Astrocyte (in vitro differentiated cells and primary cell): ENCODE measurements at regions not wholly inside any gene's neighbourhood (a gene's known extent, or its start where the extent isn't known, plus 50 kb on each side); places are given as distances from the start of the nearest gene placed in this dataset.

Experiments used
- DNase-seq: peaks from one replicate; pipeline ENCODE4 v3.0.0-alpha.2; 2010; ENCODE audit warnings: low read depth
- FAIRE-seq: peaks from 2 replicates; lab custom pipeline; 2011; peaks lifted over from hg19 to GRCh38; lab: Jason Lieb, UNC
- H2AFZ ChIP-seq: 2 replicates; pipeline ENCODE4 v1.6.0; 2012; ENCODE audit warnings: low read depth, low read length, inconsistent platforms
- H3K27ac ChIP-seq: 2 replicates; pipeline ENCODE4 v1.5.1; 2011; ENCODE audit warnings: low read depth, low read length, inconsistent platforms
- H3K27me3 ChIP-seq: 2 replicates; pipeline ENCODE4 v1.6.0; 2011; ENCODE audit warnings: low read length, inconsistent platforms; ENCODE audit not compliant: insufficient read depth
- H3K36me3 ChIP-seq: 2 replicates; pipeline ENCODE4 v1.5.1; 2011; ENCODE audit warnings: low read length, inconsistent platforms; ENCODE audit not compliant: insufficient read depth
- H3K4me1 ChIP-seq: 2 replicates; pipeline ENCODE4 v1.5.1; 2011; ENCODE audit warnings: low read length, inconsistent platforms; ENCODE audit not compliant: insufficient read depth
- H3K4me2 ChIP-seq: 2 replicates; pipeline ENCODE4 v1.6.0; 2012; ENCODE audit warnings: low read length, inconsistent platforms
- H3K4me3 ChIP-seq: 2 replicates; pipeline ENCODE4 v1.5.1; 2011; ENCODE audit warnings: low read depth, mild to moderate bottlenecking, low read length, inconsistent platforms; ENCODE audit not compliant: insufficient read depth
- H3K79me2 ChIP-seq: 2 replicates; pipeline ENCODE4 v1.6.0; 2012; ENCODE audit warnings: mild to moderate bottlenecking, low read length, inconsistent platforms; ENCODE audit not compliant: insufficient read depth
- H3K9ac ChIP-seq: 2 replicates; pipeline ENCODE4 v1.6.0; 2012; ENCODE audit warnings: mild to moderate bottlenecking, low read length, inconsistent platforms
- H3K9me3 ChIP-seq: 2 replicates; pipeline ENCODE4 v1.5.1; 2012; ENCODE audit warnings: low read depth, mild to moderate bottlenecking, low read length, inconsistent platforms; ENCODE audit not compliant: insufficient read depth
- H4K20me1 ChIP-seq: 2 replicates; pipeline ENCODE4 v1.6.0; 2012; ENCODE audit warnings: low read length, inconsistent platforms; ENCODE audit not compliant: insufficient read depth
- H3K27ac Mint-ChIP-seq: one replicate; pipeline ENCODE4 v1.8.0; 2021; ENCODE audit warnings: mild to moderate bottlenecking, mixed read lengths; ENCODE audit not compliant: unreplicated experiment
- H3K27me3 Mint-ChIP-seq: one replicate; pipeline ENCODE4 v1.8.0; 2021; ENCODE audit warnings: low read depth, mixed read lengths; ENCODE audit not compliant: unreplicated experiment
- H3K36me3 Mint-ChIP-seq: one replicate; pipeline ENCODE4 v1.8.0; 2021; ENCODE audit warnings: low read depth, mixed read lengths; ENCODE audit not compliant: unreplicated experiment
- H3K4me1 Mint-ChIP-seq: one replicate; pipeline ENCODE4 v1.8.0; 2021; ENCODE audit warnings: low read depth, mixed read lengths; ENCODE audit not compliant: unreplicated experiment
- H3K4me3 Mint-ChIP-seq: one replicate; pipeline ENCODE4 v1.8.0; 2021; ENCODE audit warnings: mild to moderate bottlenecking, moderate library complexity, mixed read lengths; ENCODE audit not compliant: unreplicated experiment
- H3K9me3 Mint-ChIP-seq: one replicate; pipeline ENCODE4 v1.8.0; 2021; ENCODE audit warnings: mild to moderate bottlenecking, mixed read lengths; ENCODE audit not compliant: unreplicated experiment
- CTCF ChIP-seq: IDR thresholded peaks from 2 replicates; pipeline ENCODE4 v1.5.1; 2011; ENCODE audit warnings: low read depth, mild to moderate bottlenecking, inconsistent platforms, low read length, moderate library complexity; ENCODE audit not compliant: insufficient read depth
- EZH2 ChIP-seq: IDR thresholded peaks from 2 replicates; pipeline ENCODE4 v1.6.1; 2012; ENCODE audit warnings: mild to moderate bottlenecking, low read length, inconsistent platforms; ENCODE audit not compliant: insufficient read depth

- TF ChIP-seq CTCF (no peak), EZH2 (no peak)
- no peak overlapping the region for H3K27ac Mint-ChIP-seq
- H3K4me1 Mint-ChIP-seq: no peaks in the 10 kb centered on the region
- no peaks in the 10 kb centered on the region for H3K36me3 Mint-ChIP-seq
- DNase-seq (no peak), FAIRE-seq (no peak)
- Histone ChIP-seq H3K4me1 (no peaks in the 10 kb centered on the region), H3K27ac (no peak overlapping the region), H3K27me3 (no peaks in the 10 kb centered on the region), H3K4me2 (no peak overlapping the region), H2AFZ (no peak overlapping the region), H3K36me3 (no peaks in the 10 kb centered on the region), H3K79me2 (no peaks in the 10 kb centered on the region), H3K4me3 (no peak overlapping the region), H4K20me1 (no peaks in the 10 kb centered on the region), H3K9ac (no peak overlapping the region), H3K9me3 (no peaks in the 10 kb centered on the region)
- H3K9me3 Mint-ChIP-seq: no peaks in the 10 kb centered on the region
- H3K27me3 Mint-ChIP-seq: no peaks in the 10 kb centered on the region
- no peak overlapping the region for H3K4me3 Mint-ChIP-seq
These were observed 1064.8 kb upstream of the IGFBP7 start for GRCh38 chr4:58175024-58175423.

- Histone ChIP-seq H3K4me1 (no peaks in the 10 kb centered on the region), H3K36me3 (no peaks in the 10 kb centered on the region), H4K20me1 (no peaks in the 10 kb centered on the region), H3K9ac (no peak overlapping the region), H3K27me3 (no peaks in the 10 kb centered on the region), H2AFZ (no peak overlapping the region), H3K79me2 (no peaks in the 10 kb centered on the region), H3K27ac (no peak overlapping the region), H3K4me3 (no peak overlapping the region), H3K4me2 (no peak overlapping the region), H3K9me3 (no peaks in the 10 kb centered on the region)
- Mint-ChIP-seq H3K27me3 (no peaks in the 10 kb centered on the region), H3K27ac (no peak overlapping the region), H3K4me1 (peaks cover 16% of the 10 kb centered on the region), H3K9me3 (peaks cover 2% of the 10 kb centered on the region), H3K36me3 (no peaks in the 10 kb centered on the region), H3K4me3 (no peak overlapping the region)
- TF ChIP-seq CTCF (no peak), EZH2 (no peak)
- no peak for DNase-seq
- no peak for FAIRE-seq
These were observed 1056.3 kb upstream of the IGFBP7 start for GRCh38 chr4:58166490-58166889.

GRCh38 chr4:58163156-58163555, 1053.0 kb upstream of the IGFBP7 start:
- Mint-ChIP-seq H3K4me1 (peaks cover 16% of the 10 kb centered on the region), H3K27ac (no peak overlapping the region), H3K9me3 (peaks cover 2% of the 10 kb centered on the region), H3K4me3 (no peak overlapping the region), H3K27me3 (no peaks in the 10 kb centered on the region), H3K36me3 (no peaks in the 10 kb centered on the region)
- Histone ChIP-seq H3K4me3 (no peak overlapping the region), H3K27ac (no peak overlapping the region), H3K4me2 (no peak overlapping the region), H3K9me3 (no peaks in the 10 kb centered on the region), H3K4me1 (no peaks in the 10 kb centered on the region), H3K27me3 (no peaks in the 10 kb centered on the region), H2AFZ (no peak overlapping the region), H3K36me3 (no peaks in the 10 kb centered on the region), H3K9ac (no peak overlapping the region), H4K20me1 (no peaks in the 10 kb centered on the region), H3K79me2 (no peaks in the 10 kb centered on the region)
- FAIRE-seq (no peak), DNase-seq (no peak)
- TF ChIP-seq CTCF (no peak), EZH2 (no peak)
